SH-SY5Y (cell line): ENCODE measurements at regions not wholly inside any gene's neighbourhood (a gene's known extent, or its start where the extent isn't known, plus 50 kb on each side); places are given as distances from the start of the nearest gene placed in this dataset.

ENCODE experiments used
- GATA2 ChIP-seq: IDR thresholded peaks from 2 replicates; pipeline ENCODE4 v1.6.1; 2011; ENCODE audit warnings: mild to moderate bottlenecking, low read depth, low read length
- GATA3 ChIP-seq: IDR thresholded peaks from 2 replicates; pipeline ENCODE4 v1.6.1; 2011; ENCODE audit warnings: low read depth, mild to moderate bottlenecking, low read length, moderate library complexity

- TF ChIP-seq GATA3 (no peak), GATA2 (no peak)
Measured at GRCh38 chr1:188641566-188642211, 1812.9 kb downstream of the PLA2G4A start.
